Erythroblast (primary cell): ENCODE measurements at regions not wholly inside any gene's neighbourhood (a gene's known extent, or its start where the extent isn't known, plus 50 kb on each side); places are given as distances from the start of the nearest gene placed in this dataset.

Experiments used
- GATA1 ChIP-seq: IDR thresholded peaks from 2 replicates; pipeline ENCODE4 v1.6.1; 2011; ENCODE audit warnings: low read depth, mild to moderate bottlenecking, control low read depth, low read length, moderate library complexity
- POLR2A ChIP-seq: IDR thresholded peaks from 2 replicates; pipeline ENCODE4 v1.6.1; 2011; ENCODE audit warnings: mild to moderate bottlenecking, low read length

- TF ChIP-seq POLR2A (no peak), GATA1 (no peak)
Observed at GRCh38 chr2:128516938-128517337, 198.3 kb upstream of the HS6ST1 start.
